Fibroblast of peridontal ligament (primary cell): ENCODE measurements at regions not wholly inside any gene's neighbourhood (a gene's known extent, or its start where the extent isn't known, plus 50 kb on each side); places are given as distances from the start of the nearest gene placed in this dataset.
"Not testable (repeated sequence)": the region's sequence is repeated elsewhere in the genome, so short reads cannot be mapped to it uniquely, and the experiment has no call there.

Source experiments
- DNase-seq: peaks from one replicate; pipeline ENCODE4 v3.0.0-alpha.2; 2010; ENCODE audit errors: extremely low read depth

DNA sequence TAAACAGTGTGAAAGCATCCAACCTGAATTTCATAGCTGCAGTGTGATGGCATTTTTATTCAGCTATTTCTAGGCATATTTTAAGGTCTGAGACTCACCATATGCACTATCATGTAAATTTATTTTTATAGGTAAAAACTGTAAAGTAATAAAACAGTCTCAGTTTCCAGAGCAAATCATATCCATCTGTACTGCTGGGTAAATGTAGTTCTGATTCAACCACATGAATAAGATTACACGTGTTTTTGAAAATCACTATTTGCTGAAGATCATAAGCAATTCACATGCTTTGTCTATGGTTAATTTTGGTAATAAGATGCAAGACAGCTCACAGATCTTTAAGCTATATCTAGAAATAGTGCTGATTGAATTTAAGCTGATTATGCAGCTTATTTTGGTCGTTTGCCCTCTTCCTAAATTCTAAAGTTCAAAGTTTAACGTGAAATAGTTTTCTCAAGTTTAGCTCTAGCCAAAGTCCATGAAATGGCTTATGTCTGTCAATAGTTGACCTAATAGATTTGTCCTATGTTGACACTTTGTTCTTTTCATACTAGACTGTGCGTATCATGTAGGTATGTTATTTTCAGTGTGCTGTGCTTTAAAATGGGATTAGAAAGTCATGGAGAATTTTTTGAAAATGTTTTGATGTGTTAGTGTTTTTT, 489.0 kb downstream of the USP25 start:
- no peak for DNase-seq

DNA sequence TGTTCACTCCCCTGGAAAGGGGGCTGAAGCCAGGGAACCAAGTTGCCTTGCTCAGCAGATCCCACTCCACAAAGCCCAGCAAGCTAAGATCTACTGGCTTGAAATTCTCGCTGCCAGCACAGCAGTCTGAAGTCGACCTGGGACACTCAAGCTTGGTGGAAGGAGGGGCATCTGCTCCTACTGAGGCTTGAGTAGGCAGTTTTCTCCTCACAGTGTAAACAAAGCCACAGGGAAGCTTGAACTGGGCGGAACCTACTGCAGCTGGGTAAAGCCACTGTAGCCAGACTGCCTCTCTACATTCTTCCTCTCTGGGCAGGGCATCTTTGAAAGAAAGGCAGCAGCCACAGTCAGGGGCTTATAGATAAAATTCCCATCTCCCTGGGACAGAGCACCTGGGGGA, 495.0 kb downstream of the USP25 start:
- not testable (repeated sequence) for DNase-seq

DNA sequence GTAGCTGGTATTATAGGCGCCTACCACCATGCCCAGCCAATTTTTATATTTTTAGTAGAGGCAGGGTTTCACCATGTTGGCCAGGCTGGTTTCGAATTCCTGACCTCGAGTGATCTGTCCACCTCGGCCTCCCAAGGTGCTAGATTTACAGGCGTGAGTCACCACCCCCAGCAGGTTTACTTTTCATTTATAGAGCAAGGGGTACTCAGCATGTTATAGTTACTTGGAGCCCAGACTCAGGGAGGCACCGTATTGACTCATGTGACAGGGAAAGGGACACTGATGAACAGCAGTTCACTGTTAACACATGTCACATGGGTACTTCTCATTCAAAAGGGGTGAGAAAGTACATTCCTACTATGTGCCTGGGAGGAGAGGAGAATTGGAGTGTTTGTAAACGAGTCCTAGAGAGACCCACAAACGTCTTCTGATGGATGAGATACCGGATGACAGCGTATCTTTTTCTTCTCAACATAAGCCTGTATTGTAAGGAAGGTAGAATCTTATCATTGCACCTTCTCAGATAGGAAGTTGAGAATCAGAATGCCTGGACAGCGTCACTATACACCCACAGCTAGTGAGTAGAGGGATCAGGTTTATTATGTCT, 510.0 kb downstream of the USP25 start:
- DNase-seq, result no peak

DNA sequence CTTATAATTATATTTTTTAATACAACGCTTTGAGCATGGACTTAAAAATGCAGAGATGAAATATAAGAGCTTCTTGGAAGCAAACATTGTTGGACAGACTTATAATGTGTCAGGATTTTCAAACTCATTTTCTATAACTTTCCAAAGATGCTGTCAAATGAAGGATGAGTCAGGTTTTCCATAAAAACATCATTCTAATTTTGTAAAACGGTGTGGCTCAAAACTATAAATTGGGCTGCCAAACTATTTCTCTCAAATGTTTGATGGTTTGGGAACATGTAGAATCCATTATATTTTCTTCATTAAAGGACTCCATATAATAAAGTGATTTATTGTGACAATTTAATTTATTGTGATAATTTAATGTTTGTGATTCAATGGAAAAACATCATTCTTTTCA, 511.2 kb downstream of the USP25 start:
- DNase-seq, result no peak

DNA sequence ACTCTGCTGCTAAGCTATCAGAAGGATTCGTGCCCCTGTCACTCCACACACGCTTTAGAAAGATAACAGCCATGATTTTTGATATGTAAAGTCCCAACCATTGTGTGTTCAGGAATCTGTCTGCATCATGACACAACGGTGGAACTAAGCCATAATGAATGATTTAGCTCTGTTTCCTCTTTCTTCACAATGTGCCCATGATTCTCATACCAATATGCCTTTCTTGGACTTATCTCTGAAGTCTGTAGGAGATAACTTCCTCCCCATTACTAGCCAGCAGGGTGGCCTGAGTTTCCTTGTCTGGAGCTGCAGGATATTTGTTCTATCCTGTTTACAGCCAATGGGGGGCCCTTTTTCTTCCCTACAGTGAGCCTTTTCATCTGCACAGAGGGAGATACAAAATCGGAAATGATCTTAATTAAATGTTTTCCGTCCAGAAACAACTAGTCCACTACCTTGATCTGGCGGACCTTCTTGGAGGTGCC, 511.7 kb downstream of the USP25 start:
- DNase-seq, result no peak

DNA sequence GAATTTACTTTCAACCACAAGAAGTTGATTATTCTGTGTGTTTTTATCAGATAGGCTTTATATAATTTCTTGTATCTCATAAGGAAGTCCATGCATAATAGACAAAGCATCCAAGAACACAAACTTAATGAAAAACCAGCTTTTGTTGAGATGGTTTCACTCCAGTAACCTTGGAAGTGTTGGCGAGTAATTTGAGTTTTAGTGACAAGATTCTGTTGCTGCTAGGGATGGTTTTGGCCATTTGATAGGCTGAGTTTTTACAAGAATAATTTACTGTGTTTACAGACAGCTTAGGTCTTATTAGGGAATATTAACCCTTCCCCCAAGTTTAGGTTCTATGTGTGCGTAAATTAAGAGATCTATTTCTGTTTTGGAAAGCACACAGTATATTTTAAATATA, 513.6 kb downstream of the USP25 start:
- DNase-seq, result no peak

DNA sequence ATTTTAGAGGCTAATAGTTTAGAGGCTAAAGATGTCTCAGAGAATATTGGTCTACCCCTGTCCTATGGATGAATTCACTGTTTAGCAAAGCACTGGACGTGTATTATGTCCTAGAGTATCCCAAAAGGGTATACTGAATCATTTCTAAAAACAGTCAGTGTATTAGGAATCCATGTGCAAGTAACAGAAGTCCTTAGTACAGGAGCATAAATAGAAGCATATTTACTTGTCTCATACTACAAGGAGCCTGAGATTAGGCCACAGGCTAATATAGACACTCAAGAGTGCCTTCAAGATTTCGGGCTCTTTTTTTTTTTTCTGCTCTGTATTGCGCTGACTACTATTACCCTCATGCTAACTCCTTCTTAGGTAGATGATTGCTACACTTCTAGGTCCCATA, 518.9 kb downstream of the USP25 start:
- DNase-seq, result no peak

DNA sequence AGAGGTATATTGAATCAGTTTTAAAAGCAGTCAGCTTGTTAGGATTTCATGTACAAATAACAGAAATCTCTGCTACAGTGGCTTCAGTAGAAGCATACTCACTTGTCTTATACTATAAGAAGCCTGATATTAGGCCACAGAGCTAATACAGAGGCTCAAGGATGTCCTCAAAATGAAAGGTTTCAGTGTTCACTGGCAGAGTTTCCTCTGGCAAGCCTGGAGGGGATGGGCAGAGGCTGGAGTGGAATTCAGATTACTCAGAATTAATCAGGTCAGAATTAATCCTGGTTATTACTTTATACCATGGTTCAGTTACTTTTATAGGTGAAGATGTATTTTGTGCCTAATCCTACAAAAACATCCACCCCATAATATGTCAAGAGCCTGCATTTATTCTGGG, 520.5 kb downstream of the USP25 start:
- no peak for DNase-seq

DNA sequence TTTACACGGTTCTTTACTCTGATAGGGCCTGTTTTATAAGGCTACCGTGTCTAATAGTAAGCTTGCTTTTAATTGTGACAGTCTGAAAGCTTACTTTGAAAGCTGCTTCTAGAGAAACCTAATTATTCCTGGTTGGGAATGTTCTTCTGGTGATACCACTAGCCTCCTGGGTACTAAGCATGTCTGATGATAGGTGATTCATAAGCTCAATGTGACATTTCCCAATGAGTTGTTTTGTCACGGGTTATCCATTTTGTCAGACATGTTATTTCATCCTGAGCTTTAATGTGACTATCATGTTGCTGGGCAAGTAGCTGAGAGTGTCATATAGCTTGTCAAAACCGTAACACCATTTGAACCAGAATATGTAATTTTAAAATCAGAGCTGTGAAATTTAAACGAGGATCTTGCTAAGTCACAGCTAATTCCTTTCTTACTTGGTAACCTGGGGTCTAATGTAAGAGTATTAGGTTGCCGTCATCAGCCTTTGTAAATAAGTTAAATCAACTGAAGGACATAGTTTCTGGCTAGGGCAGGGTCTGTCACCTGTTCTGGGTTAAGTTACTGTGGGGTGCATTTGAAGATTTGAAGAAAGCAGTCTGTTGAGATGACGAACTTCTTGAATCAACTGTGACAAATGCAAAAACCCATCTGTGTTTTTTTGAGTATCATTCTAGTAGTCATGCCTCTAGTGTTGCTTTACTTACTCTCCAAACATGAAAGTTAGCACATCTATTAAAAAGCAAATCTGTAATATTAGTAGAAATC, 529.2 kb downstream of the USP25 start:
- no peak for DNase-seq

DNA sequence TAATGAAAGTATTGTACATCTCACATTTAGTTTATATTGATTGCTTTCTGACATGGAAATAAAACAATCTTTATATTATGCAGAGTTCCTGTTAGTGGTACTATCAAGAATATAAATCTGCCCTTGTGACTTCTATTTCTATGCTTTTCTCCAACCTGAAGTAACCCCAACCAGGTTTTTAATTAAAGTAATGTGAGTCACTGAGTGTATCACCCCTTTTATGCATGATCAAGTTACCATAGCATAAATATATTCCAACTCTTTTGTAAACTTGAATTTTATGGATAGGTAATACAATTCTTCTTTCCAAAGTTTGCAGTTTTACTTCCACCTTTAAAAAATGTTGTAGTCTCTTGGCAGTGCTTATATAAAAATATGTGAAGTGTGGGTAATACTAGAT, 532.3 kb downstream of the USP25 start:
- no peak for DNase-seq

DNA sequence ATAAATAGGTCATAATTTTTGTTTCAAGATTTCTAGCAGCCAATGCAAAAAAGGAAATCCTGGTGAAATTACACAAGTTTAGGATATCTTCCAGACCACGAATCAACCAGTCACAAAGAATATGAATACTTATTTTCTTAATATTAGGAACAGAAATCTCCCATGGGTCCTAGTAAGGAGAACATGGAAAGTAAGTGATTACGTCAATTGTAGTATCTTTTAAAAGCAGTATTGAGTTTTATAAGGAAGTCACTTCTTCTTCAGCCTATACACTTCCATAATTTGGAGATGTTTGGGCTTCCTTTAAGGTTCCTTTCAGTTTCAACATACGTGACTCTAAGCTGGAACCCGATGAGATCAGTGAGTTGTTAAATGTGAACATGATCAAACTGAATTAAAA, 534.5 kb downstream of the USP25 start:
- DNase-seq, result no peak

DNA sequence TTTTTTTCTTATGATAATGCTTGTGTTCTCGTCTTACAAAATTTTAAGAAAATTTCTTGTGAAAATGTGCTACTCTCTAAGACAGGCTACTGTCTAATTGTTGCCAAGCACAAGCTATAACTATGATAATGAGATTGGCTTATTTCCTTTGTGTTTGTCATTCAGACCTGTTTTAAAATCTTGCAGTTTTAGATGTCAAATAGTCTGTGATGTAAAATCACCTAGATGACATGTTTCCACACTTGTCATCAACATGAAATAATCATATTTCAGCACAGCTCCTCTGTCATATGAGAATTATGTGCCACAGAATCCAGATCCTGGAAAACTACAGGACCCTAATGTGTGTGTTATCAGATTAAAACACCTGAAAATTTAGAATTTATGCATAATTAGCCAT, 539.7 kb downstream of the USP25 start:
- no peak for DNase-seq

DNA sequence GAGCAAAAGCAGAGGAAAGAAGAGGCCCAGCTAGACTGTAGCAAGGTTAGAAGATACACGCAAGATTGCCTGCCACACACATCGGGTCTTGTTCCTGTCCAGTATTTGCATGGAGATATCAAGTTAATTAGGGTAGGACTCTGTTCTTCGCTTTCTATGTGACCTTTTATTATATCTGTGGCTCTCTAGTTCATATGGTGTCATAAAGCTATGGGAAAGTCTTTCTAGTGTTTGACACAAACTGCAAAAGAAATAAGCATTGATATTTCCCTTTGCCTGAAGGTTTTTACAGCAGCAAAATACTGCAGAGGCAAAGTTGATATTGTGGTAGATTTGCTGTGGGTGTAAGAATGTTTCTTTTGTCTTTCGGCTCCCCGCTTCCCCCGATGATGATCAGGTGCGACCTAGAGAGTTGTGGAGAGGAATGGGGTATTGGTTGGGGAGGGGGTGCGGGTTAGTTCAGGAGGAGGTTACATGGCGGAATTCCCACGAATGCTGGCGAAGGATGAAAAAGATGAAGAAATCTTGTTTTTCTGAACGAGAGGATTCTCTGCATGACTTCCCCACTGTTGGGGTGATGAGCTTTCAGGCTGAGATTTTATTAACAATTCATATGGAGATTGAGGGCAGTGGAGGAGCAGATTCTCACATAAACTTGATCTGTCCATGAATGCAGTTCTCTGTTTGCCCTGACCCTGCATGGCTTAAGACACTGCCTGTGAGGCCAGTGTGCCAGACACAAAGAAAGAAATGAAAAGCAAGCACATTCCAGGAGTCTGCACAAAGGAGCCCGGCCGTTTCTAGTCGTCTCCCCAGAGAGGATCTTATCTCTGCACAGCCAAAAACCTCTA, 550.2 kb downstream of the USP25 start:
- peak; percentile 49 for DNase-seq

DNA sequence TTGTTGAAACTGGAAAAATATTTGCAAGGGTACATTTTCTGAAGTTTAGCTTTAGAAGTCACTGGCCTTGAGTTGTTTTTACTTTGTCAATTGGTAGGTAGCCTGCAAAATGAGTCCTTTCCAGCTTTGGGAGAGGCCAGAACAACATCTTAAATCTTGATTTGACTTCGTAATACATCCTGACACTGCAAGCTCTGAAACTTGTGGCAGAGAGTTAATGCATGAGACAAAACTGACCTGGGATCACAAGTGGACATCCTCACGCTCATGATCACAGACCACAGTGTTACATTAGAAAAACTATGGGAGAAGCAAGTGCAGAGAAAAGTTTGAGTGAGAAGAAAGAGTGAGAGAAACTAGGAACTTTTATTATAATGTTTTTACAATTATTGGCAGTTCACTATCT, 550.9 kb downstream of the USP25 start:
- peak; percentile 9 for DNase-seq

DNA sequence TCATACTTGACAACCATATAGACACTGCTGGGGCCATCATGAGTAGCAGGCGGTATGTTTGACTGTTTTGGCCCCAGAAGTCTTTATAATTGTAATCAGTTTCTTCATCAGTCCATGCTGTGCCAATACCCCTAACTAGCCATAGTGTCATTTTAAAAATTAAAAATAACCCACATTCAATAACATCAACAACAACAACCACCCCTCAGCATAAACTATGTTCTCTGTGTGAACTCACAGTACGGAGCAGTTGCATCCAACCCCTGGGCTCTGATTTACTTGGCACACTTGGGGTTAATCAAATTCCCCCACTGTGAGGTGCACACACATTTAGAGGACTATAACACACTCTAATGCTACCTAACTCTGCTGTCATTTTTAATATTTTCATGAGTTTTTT, 553.7 kb downstream of the USP25 start:
- DNase-seq, result no peak

DNA sequence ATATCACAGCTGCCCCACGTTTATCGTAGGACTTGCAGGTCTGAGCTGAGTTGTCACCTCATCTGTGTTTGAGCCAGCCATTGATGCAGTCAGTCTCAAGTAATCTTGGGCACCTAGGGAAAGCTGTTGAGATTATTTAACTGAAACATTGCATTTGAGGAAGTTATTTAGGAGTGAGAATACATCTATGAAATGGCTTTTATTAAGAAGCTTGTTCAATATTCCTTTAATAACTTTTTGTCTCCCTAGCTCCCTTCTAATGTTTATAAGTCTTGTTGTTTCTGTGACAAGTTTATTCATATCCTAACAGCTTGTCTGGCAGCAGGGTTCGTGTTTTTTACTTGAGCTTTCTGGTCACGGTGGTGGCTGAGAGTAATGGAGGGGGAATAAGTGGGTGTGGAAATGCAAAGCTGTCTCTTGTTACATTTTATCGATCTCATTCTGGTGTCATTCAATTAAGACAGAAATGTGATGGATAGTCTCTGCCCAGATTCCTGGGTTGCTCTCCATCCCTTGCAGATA, 555.9 kb downstream of the USP25 start:
- DNase-seq, result no peak

DNA sequence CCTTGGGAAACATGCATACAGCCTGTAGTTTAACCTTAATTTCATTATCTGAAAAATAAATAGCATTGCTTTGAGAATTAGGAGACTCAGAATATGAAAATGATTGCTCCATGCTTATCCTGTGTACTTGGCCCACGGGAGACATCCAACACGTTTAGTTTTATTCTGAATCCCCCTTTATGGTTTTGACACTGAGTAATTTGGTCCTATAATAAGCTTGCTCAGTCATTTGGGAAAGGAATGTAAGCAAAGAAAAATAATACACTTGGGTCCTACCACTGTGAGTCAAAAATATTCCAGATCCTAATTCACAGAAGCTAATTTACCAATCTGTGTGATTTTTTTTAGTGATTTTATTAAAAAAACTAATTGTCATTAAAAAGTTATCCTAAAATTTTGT, 557.3 kb downstream of the USP25 start:
- DNase-seq, result peak; percentile 12

DNA sequence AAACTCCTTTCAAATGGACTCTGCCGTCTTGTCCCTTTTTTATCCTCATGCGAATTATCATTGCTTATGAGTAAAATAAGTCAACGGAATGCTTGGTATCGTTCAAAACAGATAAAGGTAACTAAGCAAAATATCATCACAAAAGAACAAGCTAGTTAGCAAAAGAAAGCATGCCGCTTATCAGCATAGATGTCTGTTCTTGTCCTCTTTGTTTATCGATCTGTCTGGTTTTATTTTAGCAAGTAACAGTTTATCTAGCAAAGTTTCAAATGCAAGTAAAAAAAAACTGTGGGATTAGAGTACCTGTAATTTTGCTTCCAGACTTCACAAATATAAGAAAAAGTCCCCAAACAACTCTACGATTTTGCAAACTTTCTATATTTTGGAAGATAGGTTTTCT, 561.5 kb downstream of the USP25 start:
- DNase-seq, result no peak

DNA sequence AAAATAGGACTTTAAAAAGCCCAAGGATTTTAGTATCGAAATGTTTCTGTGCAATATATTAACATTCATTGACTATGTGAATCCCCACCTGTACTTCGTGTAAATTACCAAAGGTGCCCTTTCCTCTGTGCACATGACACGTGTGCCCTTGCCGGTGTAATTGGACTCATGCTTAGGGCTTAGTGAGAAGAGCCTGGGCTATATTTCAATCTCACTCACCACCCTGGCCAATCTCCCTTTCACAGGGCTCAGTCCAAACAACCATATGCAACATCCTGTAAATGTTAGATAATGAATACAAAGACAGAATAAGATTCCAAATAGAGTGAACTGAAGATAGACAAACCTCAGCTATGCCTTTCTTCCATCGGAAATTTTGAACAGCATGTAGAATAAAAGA, 564.3 kb downstream of the USP25 start:
- DNase-seq, result no peak

DNA sequence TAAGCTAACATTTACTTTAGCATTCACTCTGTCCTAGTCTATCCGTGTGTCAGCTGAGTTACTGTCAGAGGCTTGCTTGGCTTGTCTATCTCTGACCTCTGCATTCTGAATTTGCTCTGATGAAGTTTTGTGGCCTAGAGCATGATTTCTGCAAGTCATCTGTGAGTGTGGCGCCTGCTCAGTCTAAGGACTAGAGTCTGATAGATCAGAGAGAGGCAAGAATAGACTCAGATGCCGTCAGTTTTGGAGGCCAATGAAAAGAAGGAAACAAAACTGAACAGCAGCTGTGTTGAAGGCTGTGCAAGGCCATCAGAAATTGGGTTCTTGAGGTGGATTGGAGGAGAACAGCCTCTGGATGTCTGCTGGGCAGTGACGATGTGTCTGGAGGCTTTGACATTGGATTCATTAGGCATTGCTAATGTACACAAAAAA, 573.1 kb downstream of the USP25 start:
- DNase-seq, result peak; percentile 59

DNA sequence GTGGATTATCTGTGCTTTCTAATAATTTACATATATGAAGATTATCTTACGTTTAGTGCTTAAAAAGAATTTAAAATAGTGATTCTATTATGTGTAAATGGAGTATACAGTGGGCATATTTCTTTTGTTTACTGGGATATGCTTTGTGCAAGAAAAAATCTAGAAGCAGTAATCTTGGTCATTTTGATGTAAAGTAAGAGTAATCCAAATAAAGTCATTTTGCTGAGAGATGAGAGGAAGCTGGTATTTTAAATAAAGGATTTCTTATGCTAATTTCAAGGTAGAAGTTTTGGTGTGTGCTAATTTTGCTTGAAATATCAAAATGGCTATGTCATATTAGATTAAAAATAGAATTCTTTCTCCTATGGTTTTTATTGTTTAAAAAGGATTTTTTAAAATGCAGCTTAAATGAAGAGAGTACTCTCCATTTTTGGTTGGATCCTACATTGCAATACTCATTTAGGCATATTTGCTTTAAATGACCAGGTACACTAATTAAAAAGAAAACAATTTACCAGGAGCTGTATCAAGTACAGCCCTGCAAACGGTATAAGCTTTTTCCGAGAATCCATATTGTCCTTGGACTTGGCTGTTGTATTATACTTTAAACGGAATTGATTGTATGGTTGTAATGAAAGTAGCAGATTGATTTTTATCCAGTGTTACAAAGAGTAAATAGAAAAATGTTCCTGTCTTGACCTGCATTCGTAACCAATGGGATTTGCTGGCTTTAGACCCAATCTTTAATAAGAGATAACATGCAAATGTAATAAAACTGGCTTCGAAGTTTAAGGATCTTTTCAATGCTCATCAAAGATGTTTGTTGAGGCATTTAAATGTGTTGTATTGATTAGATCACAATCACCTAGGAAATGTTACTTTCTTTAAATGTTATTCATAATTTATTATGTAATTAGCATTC, 574.7 kb downstream of the USP25 start:
- no peak for DNase-seq
